NCI-H2081 (cell line): ENCODE measurements at regions not wholly inside any gene's neighbourhood (a gene's known extent, or its start where the extent isn't known, plus 50 kb on each side); places are given as distances from the start of the nearest gene placed in this dataset.
A peak's percentile ranks its signal among the peaks of the same experiment; 100 is the strongest.

Source experiments
- DNase-seq, 2 experiments: peaks; one replicate each; lab custom pipeline; 2025; lab: John Stamatoyannopoulos, UW

DNA sequence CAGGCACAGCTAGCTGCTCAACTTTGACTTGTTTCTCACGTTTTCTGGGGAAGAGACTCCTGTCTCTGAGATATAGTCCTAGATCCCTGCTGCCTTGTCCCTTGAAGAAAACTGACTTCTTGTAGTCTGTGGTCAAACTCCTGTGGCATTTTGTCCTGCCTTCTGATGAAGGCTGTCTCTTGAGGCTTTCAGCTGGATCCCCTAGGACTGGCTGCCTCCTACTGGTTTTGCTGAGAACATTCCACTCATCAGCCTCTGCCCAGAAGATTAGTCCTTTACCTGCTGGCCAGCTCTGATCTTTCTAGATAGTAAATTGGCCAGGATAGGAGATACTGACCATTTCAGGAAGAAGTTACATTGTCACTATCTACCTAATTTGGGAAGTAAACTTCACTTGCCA lies 71.9 kb upstream of the CNR1 start:
- no peak for DNase-seq

- no peak for DNase-seq
Measured at GRCh38 chr6:88236612-88237360, 70.6 kb upstream of the CNR1 start.

- DNase-seq = no peak
Measured at GRCh38 chr6:88232753-88233152, 66.6 kb upstream of the CNR1 start.

DNA sequence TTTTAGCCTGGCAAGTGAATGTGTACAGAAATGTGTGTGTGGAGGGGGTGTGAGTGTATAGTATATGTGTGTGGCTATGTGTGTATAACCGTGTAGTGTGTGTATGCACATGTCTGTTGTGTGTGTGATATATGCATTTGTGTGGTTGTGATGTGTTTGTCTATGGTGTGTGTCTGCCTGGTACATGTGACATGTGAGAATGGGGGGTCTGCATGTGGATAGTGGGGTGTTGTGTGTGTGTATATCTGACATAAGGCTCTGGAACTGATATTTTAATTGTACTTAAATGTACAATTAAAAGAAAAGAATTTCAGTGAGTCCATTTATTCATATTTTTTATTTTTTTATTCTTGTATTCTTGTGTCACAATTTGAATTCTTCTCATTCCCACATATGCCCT lies 57.2 kb upstream of the CNR1 start:
- DNase-seq = no peak

DNA sequence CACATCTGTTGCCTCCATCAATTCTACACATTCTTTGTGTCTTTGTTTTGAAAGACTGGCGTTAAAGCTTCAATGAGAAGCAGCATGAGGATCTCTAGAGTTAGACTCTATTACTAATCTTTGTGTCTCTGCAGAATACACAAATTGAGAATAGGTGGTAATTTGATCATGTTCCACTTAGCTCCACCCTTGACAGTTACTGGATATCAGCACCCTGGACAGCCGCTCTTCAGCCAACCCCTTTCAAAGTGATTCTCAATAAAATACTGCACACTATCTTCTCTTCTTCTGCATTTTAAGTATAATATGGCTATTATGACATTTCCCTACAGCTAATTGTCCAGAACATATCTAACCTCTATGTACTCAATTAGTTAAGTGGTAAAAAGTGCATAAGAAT lies 54.3 kb upstream of the CNR1 start:
- DNase-seq = peak in 1 of 2 experiments; percentile 11

DNA sequence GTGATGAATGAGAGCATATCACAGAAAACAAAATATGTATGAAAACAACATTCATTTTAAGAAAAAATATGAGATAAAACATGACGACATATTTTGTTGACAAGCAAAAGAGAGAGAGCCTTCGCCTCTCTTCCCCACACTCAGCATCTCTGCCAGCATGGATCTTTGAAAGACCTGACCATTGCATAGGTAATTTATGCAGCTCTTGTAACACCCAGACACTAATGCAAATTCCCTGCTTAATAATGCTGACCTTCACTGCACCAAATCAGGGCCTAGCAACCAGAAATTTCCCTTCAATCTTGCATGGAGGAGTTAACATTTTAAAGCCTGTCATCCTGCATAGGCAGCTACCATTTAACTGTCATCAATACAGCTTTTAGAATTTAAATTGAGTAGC lies 50.0 kb upstream of the CNR1 start:
- no peak for DNase-seq
